A549 (cell line): ENCODE measurements at regions not wholly inside any gene's neighbourhood (a gene's known extent, or its start where the extent isn't known, plus 50 kb on each side); places are given as distances from the start of the nearest gene placed in this dataset.
"Not testable (repeated sequence)": the region's sequence is repeated elsewhere in the genome, so short reads cannot be mapped to it uniquely, and the experiment has no call there.

Experiments
- ATAC-seq, 2 experiments: fragments of 200-7000 bp in 1 of 2; fragments of >200 bp in 1 of 2; cut with Nextera tagmentation in 1 of 2; cut with Tn5 transposase in 1 of 2; 3 replicates each; pipeline versions ENCODE4 v1.8.0 to v1.9.1; 2018 to 2020; ENCODE audit warnings: mild to moderate bottlenecking in 1 of 2, moderate library complexity in 1 of 2
- CTCF ChIA-PET: fragments of 300-600 bp; sonication (Branson Sonifier 250); formaldehyde crosslinking; extraction: SDS; loops from one replicate; lab custom pipeline; 2021; ENCODE audit warnings: antibody characterized with exemption, inconsistent platforms; lab: Yijun Ruan, JAX
- POLR2A ChIA-PET: fragments of 350-600 bp; formaldehyde crosslinking; extraction: SDS; loops from one replicate; lab custom pipeline; 2021; ENCODE audit warnings: antibody characterized with exemption, inconsistent platforms; lab: Yijun Ruan, JAX
- DNase-seq, 2 experiments: peaks; one replicate each; pipeline versions ENCODE4 v3.0.0 to v3.0.0-alpha.2; 2011 to 2016; ENCODE audit warnings: low read depth in 1 of 2, low spot score in 1 of 2
- FAIRE-seq: peaks from 2 replicates; lab custom pipeline; 2011; peaks lifted over from hg19 to GRCh38; lab: Jason Lieb, UNC
- H3K27ac ChIP-seq, 2 experiments: fragments of >200 bp; sonication (Bioruptor Twin); formaldehyde crosslinking; 3 replicates each; pipeline ENCODE4 v1.5.1; 2016 to 2017
- H3K4me1 ChIP-seq: fragments of >200 bp; sonication (Bioruptor Twin); formaldehyde crosslinking; 3 replicates; pipeline ENCODE4 v1.6.1; 2016
- H3K4me2 ChIP-seq: fragments of >200 bp; sonication (Bioruptor Twin); formaldehyde crosslinking; 3 replicates; pipeline ENCODE4 v1.6.1; 2016
- H3K4me3 ChIP-seq: fragments of >200 bp; sonication (Bioruptor Twin); formaldehyde crosslinking; 3 replicates; pipeline ENCODE4 v1.5.1; 2016
- H3K9me3 ChIP-seq: fragments of >200 bp; sonication (Bioruptor Twin); formaldehyde crosslinking; 3 replicates; pipeline ENCODE4 v1.6.1; 2016
- BHLHE40 ChIP-seq: IDR thresholded peaks from 2 replicates; pipeline ENCODE4 v1.6.1; 2012; ENCODE audit warnings: low read depth, low read length, inconsistent platforms
- CHD2 ChIP-seq: fragments of 150-350 bp; IDR thresholded peaks from 2 replicates; pipeline ENCODE4 v1.6.1; 2014; ENCODE audit warnings: low read length; ENCODE audit not compliant: partially characterized antibody
- CHD4 ChIP-seq: fragments of 200-600 bp; sonication (generic); IDR thresholded peaks from 2 replicates; pipeline ENCODE4 v1.6.1; 2016; ENCODE audit warnings: antibody characterized with exemption, mild to moderate bottlenecking, borderline replicate concordance
- ESRRA ChIP-seq: fragments of 150-350 bp; IDR thresholded peaks from 2 replicates; pipeline ENCODE4 v1.6.1; 2014; ENCODE audit warnings: mild to moderate bottlenecking, low read length, borderline replicate concordance
- FOSB ChIP-seq: fragments of 250-450 bp; sonication (Bioruptor Pico); IDR thresholded peaks from 2 replicates; pipeline ENCODE4 v1.5.0; 2020; ENCODE audit warnings: mild to moderate bottlenecking, moderate library complexity
- FOSL2 ChIP-seq, 2 experiments: fragments of 450-650 bp in 1 of 2; fragments of >200 bp in 1 of 2; sonication (Bioruptor Twin) in 1 of 2; formaldehyde crosslinking; IDR thresholded peaks; 2 replicates each; pipeline versions ENCODE4 v1.5.0 to v1.6.1; 2016 to 2020; ENCODE audit warnings: mild to moderate bottlenecking in 1 of 2, moderate library complexity in 1 of 2
- HMGXB4 ChIP-seq: fragments of 250-450 bp; sonication (Bioruptor Pico); IDR thresholded peaks from 2 replicates; pipeline ENCODE4 v1.5.0; 2021; ENCODE audit warnings: mild to moderate bottlenecking, moderate library complexity, borderline replicate concordance
- HOXB13 ChIP-seq: fragments of 250-450 bp; sonication (Bioruptor Pico); IDR thresholded peaks from 2 replicates; pipeline ENCODE4 v1.5.0; 2020; ENCODE audit warnings: low read depth, mild to moderate bottlenecking, moderate library complexity
- JUNB ChIP-seq: fragments of >200 bp; sonication (Bioruptor Twin); formaldehyde crosslinking; IDR thresholded peaks from 2 replicates; pipeline ENCODE4 v1.6.1; 2016
- MAX ChIP-seq: IDR thresholded peaks from 2 replicates; pipeline ENCODE4 v1.6.1; 2012
- MAZ ChIP-seq: fragments of 150-350 bp; IDR thresholded peaks from 2 replicates; pipeline ENCODE4 v1.6.1; 2014; ENCODE audit warnings: antibody characterized with exemption, low read depth, low read length, borderline replicate concordance
- MYC ChIP-seq: IDR thresholded peaks from 2 replicates; pipeline ENCODE4 v1.6.1; 2012; ENCODE audit warnings: mild to moderate bottlenecking, inconsistent platforms, low read length, improper control_type of control experiment, borderline replicate concordance
- NFE2L2 ChIP-seq: fragments of 150-350 bp; conservative IDR thresholded peaks from 2 replicates; pipeline ENCODE4 v1.6.1; 2014; ENCODE audit warnings: low read length
- POLR2AphosphoS2 ChIP-seq: conservative IDR thresholded peaks from 2 replicates; pipeline ENCODE4 v1.6.1; 2012; ENCODE audit warnings: low read length, improper control_type of control experiment, inconsistent platforms
- RAD21 ChIP-seq, 2 experiments: fragments of >200 bp in 1 of 2; sonication (Bioruptor Twin) in 1 of 2; formaldehyde crosslinking in 1 of 2; IDR thresholded peaks in 1 of 2; conservative IDR thresholded peaks in 1 of 2; 2 replicates in 1 of 2; 3 replicates in 1 of 2; pipeline ENCODE4 v1.6.1; 2012 to 2018; ENCODE audit warnings: inconsistent platforms in 1 of 2
- RARB ChIP-seq: fragments of 250-450 bp; sonication (Bioruptor Pico); IDR thresholded peaks from 2 replicates; pipeline ENCODE4 v1.8.0; 2021; ENCODE audit warnings: mild to moderate bottlenecking, moderate library complexity
- REST ChIP-seq: fragments of 200-600 bp; sonication (generic); IDR thresholded peaks from 2 replicates; pipeline ENCODE4 v1.6.1; 2016; ENCODE audit warnings: antibody characterized with exemption, mild to moderate bottlenecking, moderate library complexity
- TP53 ChIP-seq: fragments of 250-450 bp; sonication (Bioruptor Pico); IDR thresholded peaks from 2 replicates; pipeline ENCODE4 v1.5.0; 2021; ENCODE audit warnings: mild to moderate bottlenecking, moderate library complexity
- ZC3H11A ChIP-seq: fragments of 450-650 bp; IDR thresholded peaks from 2 replicates; pipeline ENCODE4 v1.6.1; 2014; ENCODE audit warnings: antibody characterized with exemption, mild to moderate bottlenecking
- WGBS: methylation state at CpG from one replicate; pipeline ENCODE4 v1.1.6; 2017; ENCODE audit errors: missing lambda C conversion rate; 5-methylcytosine and 5-hydroxymethylcytosine counted together
- TF ChIP-seq, protein P1 (sequence below): fragments of >200 bp; sonication (Bioruptor Twin); formaldehyde crosslinking; IDR thresholded peaks from 2 replicates; pipeline ENCODE4 v1.6.1; 2016

DNA sequence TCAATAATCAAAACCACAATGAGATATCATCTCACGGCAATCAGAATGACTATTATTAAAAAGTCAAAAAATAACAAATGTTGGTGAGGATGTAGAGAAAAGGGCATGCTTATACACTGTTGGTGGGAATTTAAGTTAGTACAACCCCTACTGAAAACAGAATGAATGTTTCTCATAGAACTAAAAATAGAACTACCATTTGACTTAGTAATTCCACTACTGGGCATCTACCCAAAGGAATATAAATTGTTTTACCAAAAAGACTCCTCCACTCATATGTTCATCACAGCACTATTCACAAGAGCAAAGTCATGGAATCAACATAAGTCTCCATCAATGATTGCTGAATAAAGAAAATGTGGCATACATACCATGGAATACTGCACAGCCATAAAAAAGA, 278.1 kb upstream of the ARSJ start:
- no peak overlapping the region for H3K4me2 ChIP-seq
- ATAC-seq (no peak), FAIRE-seq (no peak)
- POLR2A ChIA-PET = no interaction called here
- no peaks in the 10 kb centered on the region for H3K4me1 ChIP-seq
- H3K4me3 ChIP-seq = no peak overlapping the region
- TF ChIP-seq, protein P1, sequence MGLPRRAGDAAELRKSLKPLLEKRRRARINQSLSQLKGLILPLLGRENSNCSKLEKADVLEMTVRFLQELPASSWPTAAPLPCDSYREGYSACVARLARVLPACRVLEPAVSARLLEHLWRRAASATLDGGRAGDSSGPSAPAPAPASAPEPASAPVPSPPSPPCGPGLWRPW = no peak
- TF ChIP-seq FOSB (CRISPR knock-in tag) = no peak
- no peak for TF ChIP-seq RAD21 (conservative IDR thresholded peaks at IDR 0.05 in 1 of 2, IDR thresholded peaks at IDR 0.05 in 1 of 2)
- TF ChIP-seq HOXB13 = no peak
- TF ChIP-seq RARB (CRISPR knock-in tag) = no peak
- no peak for TF ChIP-seq CHD2
- no peak for TF ChIP-seq CHD4
- TF ChIP-seq POLR2AphosphoS2 = no peak
- no peak for TF ChIP-seq BHLHE40
- no peak for TF ChIP-seq HMGXB4 (CRISPR knock-in tag)
- no peak for TF ChIP-seq NFE2L2
- TF ChIP-seq ZC3H11A = no peak
- no peak for TF ChIP-seq ESRRA
- TF ChIP-seq MAX = no peak
- no peak for TF ChIP-seq REST
- no peak for TF ChIP-seq MAZ
- TF ChIP-seq TP53 (CRISPR knock-in tag) = no peak
- no peak for TF ChIP-seq MYC
- TF ChIP-seq, all 56 proteins: peak for 0
- DNase-seq = no peak
- Histone ChIP-seq H3K9me3 (no peaks in the 10 kb centered on the region), H3K27ac (no peak overlapping the region)
- WGBS = 48% methylated on average over 1 of the region's 1 CpG
- CTCF ChIA-PET = no interaction called here

- H3K4me1 ChIP-seq = peaks cover 20% of the 10 kb centered on the region; the same call in 2 of the 3 replicates
- WGBS = 25% methylated on average over 1 of the region's 1 CpG
- DNase-seq, H3K9me3 ChIP-seq, POLR2A ChIA-PET, ATAC-seq, H3K27ac ChIP-seq, H3K4me3 ChIP-seq, H3K4me2 ChIP-seq, CTCF ChIA-PET, FAIRE-seq: not testable (repeated sequence)
Measured at GRCh38 chr4:114262421-114262820, 283.0 kb upstream of the ARSJ start.

DNA sequence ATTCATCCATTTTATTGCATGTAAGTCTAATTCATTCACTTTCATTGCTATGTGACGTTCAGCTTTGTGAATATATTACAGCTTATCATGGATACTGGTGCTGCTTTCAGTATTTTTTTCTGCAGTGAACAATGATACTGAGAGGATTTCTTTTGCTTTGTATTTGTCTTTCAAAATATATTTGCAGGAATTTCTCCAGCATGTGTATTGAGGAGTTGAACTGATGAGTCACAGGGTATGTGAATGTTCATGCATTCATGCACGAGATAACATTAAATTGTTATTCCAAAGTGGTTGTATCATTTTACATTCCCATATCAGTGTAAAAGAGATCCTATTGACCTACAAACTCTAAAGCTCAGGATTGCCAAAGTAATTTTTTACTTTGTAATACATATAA, 283.8 kb upstream of the ARSJ start:
- Histone ChIP-seq H3K4me1 (peaks cover 20% of the 10 kb centered on the region; the same call in 2 of the 3 replicates), H3K27ac (no peak overlapping the region), H3K9me3 (no peaks in the 10 kb centered on the region), H3K4me3 (no peak overlapping the region), H3K4me2 (peak overlapping the region; percentile 26; the same call in 2 of the 3 replicates)
- POLR2A ChIA-PET = no interaction called here
- FAIRE-seq = no peak
- CTCF ChIA-PET = no interaction called here
- ATAC-seq = no peak
- DNase-seq = no peak
- TF ChIP-seq JUNB = no peak
- no peak for TF ChIP-seq FOSL2 (IDR thresholded peaks at IDR 0.05)
- TF ChIP-seq FOSL2 (CRISPR knock-in tag; IDR thresholded peaks at IDR 0.05) = peak; percentile 55
- WGBS = 21% methylated on average over 2 of the region's 2 CpGs
